A549 (cell line): ENCODE measurements at regions not wholly inside any gene's neighbourhood (a gene's known extent, or its start where the extent isn't known, plus 50 kb on each side); places are given as distances from the start of the nearest gene placed in this dataset.

Experiments
- CBX2 ChIP-seq: fragments of 200-600 bp; sonication (generic); IDR thresholded peaks from 2 replicates; pipeline ENCODE4 v1.6.1; 2016; ENCODE audit warnings: low read depth, mild to moderate bottlenecking, borderline replicate concordance
- CTCF ChIP-seq: fragments of >200 bp; sonication (Bioruptor Twin); formaldehyde crosslinking; IDR thresholded peaks from 3 replicates; pipeline ENCODE4 v1.5.1; 2016
- ESRRA ChIP-seq: fragments of 150-350 bp; IDR thresholded peaks from 2 replicates; pipeline ENCODE4 v1.6.1; 2014; ENCODE audit warnings: mild to moderate bottlenecking, low read length, borderline replicate concordance
- HMGXB4 ChIP-seq: fragments of 250-450 bp; sonication (Bioruptor Pico); IDR thresholded peaks from 2 replicates; pipeline ENCODE4 v1.5.0; 2021; ENCODE audit warnings: mild to moderate bottlenecking, moderate library complexity, borderline replicate concordance
- HOXA7 ChIP-seq: fragments of 250-450 bp; sonication (Bioruptor Pico); IDR thresholded peaks from 2 replicates; pipeline ENCODE4 v1.5.0; 2020; ENCODE audit warnings: mild to moderate bottlenecking, moderate library complexity
- MYC ChIP-seq: IDR thresholded peaks from 2 replicates; pipeline ENCODE4 v1.6.1; 2012; ENCODE audit warnings: mild to moderate bottlenecking, inconsistent platforms, low read length, improper control_type of control experiment, borderline replicate concordance
- RNF2 ChIP-seq: fragments of 200-600 bp; sonication (generic); IDR thresholded peaks from 2 replicates; pipeline ENCODE4 v1.6.1; 2016; ENCODE audit warnings: low read depth, mild to moderate bottlenecking, antibody characterized with exemption, moderate library complexity, borderline replicate concordance

GRCh38 chr6:126632271-126632670 lies 292.4 kb downstream of the CENPW start:
- TF ChIP-seq RNF2: no peak
- no peak for TF ChIP-seq CBX2
- no peak for TF ChIP-seq HOXA7 (CRISPR knock-in tag)
- no peak for TF ChIP-seq ESRRA
- TF ChIP-seq CTCF: no peak
- TF ChIP-seq MYC: no peak
- TF ChIP-seq HMGXB4 (CRISPR knock-in tag): no peak
